CD4-positive, alpha-beta T cell treated with Interleukin-1 beta for 1 hour (primary cell): ENCODE measurements at regions not wholly inside any gene's neighbourhood (a gene's known extent, or its start where the extent isn't known, plus 50 kb on each side); places are given as distances from the start of the nearest gene placed in this dataset.

Experiments
- DNase-seq, 2 donors: peaks; one replicate each; pipeline ENCODE4 v3.0.0-alpha.2; 2020 to 2022

DNA sequence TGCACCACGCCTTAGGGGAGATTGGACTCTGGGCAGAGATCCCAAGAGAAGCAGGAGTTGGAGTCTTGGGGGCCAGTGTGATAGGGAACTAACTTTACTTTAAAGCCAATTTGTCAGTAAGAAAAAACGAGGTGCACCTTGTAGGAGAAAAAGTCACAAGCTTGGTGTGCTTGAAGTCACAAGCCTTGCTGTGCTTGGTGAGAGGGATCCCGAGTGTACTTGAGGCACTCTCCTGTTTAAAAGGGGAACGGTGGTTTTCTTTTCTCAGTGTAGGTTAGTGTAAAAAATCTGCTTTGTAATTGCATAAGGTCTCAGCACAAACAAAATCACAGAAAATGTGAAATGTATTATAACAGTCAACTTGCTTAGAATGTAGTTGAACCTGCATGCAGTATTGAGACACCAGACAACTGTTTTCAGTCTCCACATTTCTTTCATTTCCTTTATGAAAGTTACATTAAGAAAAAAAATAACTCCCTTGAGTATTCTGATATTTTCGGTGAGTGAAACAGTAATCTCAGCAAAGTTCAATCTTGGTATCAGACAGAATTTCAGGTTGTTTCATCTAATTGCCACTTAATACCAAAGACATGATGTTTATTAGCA lies 111.1 kb upstream of the DUSP22 start:
- DNase-seq, result no peak

DNA sequence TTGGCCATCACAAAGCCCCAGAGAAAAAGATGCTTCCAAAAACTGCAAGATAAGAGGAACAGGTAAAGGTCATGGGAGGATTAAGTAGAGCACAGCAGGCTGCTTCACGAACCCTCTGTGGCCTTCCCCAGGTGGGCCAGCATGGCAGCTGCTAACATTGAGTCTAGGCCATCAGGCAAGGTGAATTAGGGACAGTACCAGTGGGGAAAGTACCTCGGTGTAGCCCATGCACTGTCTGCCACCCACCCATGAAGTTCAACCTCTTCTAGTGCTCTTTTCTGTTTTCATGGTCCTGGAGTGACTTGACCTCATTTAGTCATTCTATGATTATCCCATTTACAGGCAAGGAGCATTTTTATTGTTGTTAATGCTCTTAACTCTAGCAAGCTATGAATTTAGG lies 108.6 kb upstream of the DUSP22 start:
- DNase-seq, result no peak

DNA sequence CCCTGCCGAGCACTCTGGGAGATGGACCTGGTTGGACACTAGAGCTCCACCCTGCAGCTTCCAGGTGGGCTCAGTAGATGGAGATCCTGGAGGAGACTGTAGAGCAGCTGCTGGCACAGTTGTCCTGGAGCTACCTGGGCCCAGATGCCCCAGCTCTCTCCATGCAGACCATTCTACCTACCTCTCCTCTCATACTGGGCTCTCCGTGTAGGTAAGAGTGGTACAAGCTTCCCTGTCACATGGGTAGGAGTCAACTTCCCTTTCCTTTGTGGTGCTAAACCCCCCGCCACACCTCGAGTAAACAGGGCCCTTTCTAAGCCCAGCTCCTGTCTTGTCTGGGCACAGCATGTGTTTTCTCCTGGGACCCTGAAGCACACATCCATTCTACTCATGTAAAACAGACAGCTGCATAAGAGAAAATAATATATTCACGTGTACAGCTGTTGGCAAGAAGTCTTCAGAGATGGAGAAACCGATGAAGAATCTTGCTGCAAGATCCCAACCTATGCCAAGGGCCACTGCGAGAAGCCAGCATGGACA lies 108.1 kb upstream of the DUSP22 start:
- DNase-seq, result no peak

DNA sequence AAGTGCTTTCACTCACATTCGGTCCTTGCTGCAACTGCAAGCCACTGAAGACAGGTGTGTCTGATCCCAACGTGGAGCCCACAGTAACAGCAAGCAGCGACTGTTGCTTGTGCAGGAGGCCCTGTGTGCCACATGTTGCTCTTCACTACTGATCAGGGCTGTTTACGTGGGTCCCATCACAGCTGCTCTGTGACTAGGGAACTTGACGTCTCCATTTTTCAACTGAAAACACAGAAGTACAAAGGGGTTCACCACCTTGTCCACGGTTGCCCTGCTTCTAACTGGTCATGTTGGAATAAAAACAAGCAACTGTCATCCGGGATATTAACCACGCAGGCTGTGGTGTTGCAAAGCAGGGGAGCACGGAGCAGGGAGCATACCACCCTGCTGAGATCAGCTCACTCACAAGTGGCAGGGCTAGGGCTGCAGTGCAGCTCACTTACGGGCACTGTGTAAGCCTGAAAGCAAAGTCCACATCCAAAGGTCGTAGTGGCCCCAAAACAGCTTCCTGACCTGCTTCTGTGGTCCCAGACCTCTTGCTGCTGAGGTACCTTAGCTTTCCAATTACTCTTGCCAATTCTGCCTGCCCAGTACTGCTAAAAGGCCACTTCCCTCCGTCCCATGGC lies 105.8 kb upstream of the DUSP22 start:
- no peak for DNase-seq

DNA sequence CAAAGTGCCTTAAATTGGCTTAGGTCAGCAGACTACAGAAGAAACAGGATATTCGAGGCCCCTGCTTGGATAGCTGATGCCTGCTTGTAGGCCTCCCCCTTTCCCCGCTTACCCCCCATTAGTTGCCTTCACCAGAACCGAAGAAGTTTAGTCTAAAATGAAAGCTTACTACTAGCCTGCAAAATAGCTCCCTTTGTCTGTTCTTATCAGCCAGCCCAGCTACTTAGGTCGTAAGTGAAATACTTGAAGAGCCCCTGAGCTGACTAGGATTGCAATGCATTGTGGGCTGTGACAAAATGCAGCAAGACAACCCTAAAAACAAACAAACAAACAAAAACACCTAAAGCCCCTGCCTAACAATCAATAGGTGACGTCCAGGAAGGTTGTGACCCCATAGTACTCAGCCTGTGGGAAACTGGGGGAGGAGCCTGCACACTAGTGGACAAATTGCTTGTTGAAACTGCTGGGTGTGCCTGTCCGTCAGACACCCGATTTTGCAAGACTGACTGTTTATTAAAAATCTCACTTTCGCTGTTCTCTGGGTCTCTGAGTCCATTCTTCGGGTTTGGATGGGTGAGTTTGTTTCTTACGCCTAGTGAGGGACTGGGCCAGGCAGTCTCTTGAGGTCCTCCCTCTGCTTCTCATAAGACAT lies 105.0 kb upstream of the DUSP22 start:
- no peak for DNase-seq

DNA sequence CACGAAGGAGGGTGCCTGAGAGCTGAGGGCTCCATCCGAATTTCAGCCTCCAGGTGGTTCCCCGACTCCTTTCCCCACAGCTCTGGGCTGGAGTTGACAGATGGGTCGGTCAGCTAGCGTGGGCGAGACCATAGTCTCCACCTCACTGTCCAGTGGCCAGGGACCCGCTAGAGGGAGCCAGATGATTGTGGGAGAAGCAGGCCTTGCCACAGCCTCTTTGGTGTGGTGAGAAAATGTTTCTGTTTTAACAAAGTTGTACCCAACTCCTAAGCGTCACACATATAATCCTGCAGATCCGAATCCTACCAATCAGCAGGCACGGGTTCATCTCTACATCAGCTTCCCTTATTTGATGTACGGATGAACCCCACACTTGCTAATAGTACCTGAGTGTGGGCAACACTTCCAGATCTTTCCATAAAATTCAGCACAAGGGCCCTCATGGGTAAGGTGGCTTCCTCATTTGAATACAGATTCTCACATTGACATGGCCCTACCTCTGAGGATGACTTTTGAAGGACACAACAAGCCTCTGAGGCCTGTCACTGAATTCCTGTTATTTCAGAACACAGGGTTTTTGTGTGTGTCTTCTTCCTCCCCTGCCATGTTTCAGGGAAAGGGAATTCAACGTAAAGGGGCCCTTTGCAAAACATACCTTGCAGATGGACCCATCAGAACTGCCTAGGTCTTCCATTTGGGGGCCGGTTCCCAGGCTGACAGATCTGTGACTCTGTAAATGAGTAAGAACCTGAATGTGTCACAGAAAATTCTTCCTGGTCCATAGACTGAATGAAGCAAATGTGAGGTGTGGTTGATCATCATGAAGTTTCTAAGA lies 103.2 kb upstream of the DUSP22 start:
- DNase-seq, result peak; percentile 80 to 84

DNA sequence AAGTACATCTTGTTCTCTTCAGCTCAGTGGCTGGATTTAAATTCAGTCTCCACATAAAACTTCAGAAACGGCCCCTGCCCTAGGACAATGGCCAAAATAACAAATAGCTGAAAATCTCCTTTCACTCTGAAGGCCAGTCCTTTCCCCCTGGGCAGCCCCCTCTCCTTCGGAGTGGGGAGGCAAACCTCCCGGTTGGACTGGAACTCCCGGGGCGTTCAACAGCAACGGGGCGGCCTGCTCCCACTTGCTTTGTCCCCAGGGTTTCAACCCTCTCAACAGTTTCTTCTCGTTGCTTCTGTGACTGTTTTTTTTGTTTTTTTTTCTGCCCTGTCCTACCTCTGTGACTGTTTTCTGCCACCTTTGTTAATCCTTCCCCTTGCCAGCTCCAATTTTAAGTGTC lies 102.6 kb upstream of the DUSP22 start:
- DNase-seq, result no peak

DNA sequence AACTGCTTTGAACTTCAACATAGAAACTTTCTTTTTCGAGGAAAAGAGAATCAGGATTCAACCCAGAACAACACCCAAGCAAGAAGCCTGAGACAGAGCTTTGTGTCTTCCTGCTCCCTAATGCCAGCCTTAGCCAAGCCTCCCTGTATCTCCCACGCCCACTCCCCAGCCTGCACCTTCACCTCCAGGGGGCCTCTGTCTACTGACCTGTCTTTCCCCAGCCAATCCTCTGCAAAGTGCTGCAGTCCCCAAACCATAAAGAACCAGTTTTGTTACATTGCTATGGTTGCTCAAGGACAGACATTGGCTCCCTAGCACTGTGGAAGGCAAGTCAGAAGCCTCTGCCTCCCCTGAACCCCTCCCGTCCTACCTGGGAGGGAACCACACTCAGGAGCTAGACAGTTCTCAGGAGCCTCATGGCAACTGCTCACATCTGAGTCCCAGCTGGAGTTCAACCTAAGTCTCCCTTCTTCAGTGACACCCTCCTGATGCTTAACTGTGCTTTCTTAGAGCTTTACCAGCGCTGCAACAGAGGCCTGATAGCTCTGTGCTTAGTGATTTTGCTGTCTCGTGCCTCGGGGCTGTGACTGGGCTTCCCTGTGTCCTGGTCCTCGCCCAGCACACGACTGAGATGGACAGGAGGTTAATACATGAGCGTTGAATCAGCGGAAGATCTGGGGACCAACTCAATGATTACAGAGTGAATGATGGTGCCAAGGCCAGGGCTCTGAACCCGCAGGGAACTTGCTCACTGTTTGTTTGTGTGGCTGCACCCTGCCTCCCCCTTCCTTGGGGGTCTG lies 101.5 kb upstream of the DUSP22 start:
- DNase-seq, result no peak

DNA sequence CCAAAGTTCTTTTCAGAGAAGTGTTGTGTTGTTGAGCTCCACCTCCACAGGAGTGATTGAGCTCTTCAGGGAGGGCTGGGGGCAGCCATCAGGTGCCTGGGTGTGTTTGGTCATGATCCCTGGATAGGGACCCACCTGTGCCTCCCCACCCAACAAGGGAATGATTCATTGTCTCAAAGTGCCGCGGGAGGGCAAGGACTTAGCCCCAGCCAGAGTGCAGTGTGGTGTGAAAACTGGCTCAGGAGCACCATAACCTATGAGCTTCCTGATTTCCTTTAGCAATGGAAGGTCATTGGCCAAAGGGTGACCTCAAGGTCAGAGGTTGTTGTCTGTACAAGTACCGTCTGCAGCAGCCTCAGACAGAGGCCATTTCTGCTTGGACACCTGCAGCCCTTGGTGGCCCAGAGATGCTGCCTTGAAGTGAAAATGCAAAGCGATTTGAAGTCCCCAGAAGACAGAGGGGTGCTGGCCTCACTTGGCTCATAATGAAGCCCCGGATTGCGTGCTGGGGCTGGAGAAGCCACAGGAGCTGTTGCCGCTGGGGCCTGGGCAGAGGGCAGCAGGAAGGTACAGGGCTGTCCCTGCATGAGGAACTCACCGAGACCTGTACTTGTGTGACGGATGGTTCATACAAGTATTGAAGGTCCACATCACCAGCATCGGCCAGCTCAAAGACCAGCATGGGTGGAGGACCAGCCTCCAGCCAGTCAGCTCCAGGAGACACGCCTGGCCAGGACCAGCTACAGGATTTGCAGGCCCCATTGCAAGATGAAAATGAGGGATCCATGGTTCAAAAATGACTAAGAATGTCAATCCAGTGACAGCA lies 100.6 kb upstream of the DUSP22 start:
- DNase-seq, result no peak

DNA sequence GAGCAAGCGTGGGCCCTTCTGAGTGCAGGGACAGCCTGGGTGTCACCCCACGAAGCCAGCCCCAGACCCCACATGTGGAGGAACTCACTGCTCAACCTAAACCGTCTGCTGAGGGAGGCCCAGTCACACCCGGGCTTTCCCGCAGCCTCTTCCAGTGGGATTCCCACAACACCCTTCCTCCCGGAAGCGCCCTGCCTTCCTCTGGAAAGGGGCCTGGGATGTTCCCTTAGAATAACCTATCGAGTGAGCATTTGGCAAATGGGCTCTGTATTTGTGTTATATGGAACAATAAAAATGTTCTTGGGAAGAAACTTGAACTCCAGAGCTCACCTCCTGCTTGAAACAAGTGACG lies 100.0 kb upstream of the DUSP22 start:
- no peak for DNase-seq

DNA sequence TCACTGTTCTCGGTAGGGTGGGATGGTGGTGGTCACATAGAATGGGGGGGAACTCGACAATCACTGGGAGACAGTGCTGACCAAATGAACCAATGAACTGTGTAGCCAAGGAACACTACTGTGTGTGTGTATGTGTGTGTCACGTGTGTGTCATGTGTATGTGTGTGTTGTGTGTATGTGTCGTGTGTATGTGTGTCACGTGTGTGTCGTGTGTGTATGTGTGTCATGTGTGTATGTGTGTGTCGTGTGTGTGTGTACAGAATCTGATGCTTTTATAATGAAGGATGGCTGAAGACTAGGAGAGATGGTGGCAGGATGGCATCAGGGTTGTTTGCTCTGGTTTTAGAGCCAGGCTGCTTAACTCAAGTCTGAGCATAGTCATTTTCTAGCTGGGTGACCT lies 99.1 kb upstream of the DUSP22 start:
- DNase-seq, result no peak

DNA sequence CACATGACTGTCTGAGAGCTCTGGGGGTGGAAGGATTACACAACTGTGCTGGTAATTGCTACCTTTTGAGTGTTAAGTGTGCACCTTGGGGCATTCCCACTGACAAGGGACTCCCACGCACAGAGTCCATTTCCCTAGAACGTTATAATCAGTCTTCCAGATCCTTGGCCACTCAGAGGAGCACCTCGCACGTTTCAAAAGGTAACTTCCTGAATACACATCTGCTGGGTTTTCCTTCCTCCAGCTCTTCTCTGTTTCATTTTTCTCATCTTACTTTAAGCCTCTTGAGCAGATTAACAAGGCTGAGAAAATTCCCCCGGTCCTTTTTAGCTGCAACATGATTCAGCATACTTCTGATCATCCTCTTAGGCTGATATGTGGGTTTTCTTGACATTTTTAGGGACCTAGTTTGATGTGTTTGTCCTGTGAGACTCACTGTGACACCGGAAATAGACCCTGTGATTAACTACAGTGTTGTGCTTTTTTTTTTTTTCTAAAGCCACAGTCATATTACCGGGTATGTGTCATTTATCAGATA lies 98.4 kb upstream of the DUSP22 start:
- DNase-seq, result peak in 1 of 2 donors; percentile 42

DNA sequence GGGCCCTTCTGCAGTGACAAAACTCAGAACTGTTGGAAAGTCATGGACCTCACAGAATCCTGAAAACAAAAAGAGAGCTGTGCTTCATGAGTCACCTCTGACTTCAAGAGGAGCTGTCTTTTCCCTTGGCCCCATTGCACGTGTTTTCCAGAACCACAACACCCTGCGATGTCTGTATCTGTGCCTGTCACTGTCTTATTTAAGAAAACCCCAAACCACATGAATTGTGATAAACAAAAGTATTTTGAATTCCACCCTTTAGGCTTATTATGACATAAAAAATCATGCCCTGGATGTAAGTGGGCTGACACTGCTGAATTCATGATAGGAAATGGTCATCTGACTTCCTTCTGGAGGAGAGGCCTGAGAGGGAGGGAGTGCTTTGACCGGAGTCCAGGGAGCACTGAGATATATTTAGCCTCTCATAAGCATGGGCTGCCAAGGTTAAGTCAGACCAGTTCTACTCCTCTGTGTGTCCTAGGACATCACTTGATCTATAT lies 96.4 kb upstream of the DUSP22 start:
- peak in 1 of 2 donors; percentile 19 for DNase-seq

DNA sequence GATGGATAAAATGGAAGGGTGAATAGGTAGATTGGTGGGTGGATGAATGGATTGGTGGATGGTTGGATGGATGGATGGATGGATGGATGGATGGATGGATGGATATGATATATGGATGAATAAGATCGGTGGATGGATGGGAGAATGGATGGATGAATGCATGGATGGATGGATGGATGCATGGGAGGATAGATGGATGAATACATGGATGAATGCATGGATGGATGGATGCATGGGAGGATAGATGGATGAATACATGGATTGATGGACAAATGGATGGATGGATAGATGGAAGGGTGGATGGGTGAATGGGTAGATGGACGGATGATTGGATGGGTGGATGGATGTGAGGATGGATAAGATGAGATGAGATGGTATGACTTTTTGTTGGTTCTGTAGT lies 95.7 kb upstream of the DUSP22 start:
- no peak for DNase-seq

DNA sequence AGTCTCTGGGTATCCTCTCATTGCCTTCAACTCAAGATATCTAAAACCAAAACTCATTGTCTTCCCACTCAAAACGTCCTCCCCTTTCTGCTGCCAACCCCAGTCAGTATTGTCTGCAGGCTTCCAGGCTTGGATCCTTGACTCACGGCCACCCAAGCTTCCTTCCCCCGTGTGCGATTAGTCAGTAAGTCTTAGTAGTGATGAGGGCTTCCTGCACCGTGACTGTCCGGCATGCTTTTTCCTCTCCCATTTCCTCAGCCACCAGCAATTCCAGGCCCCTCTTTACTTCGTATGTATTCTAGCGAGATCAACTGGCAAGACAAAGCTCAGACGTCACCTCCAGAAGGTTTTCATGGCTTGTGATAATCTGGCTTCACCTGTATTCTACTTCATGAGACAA lies 88.6 kb upstream of the DUSP22 start:
- no peak for DNase-seq

DNA sequence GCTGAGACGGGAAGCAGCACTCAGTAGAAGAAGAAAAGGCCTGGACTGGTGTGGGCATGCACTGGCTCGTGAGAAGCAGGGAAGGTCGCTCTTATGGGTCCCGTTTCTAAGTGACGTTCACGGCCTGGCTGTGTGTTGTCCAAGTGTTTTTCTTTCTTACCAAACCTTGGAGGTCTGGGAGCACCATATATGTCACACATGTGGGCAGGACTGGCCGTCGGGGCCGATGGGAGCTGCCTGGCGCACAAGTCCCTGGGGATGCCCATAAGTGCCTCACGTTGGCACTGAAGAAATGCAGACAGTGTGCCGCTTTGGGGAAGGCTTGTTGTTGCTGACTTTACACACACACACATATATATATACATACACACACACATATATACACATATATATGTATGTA lies 86.0 kb upstream of the DUSP22 start:
- no peak for DNase-seq

DNA sequence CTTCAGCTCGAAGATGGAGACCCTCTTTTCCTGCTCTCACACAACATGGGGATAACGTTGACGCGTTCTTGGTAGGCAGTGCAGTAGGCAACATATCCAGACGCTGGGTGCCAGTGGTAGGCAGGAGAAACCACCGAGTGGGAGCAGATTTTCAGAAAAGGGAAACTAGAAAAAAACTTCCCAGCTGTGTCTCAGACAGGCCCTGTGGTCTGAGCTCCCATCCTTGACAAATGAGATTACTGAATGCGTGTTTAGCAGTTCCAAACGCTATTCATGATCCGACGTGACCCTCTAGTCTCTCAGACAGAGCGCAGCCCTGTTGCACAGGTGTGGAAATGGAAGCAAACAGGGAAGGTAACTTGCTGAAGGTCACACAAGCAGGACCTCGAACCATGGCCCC lies 83.9 kb upstream of the DUSP22 start:
- DNase-seq, result no peak

DNA sequence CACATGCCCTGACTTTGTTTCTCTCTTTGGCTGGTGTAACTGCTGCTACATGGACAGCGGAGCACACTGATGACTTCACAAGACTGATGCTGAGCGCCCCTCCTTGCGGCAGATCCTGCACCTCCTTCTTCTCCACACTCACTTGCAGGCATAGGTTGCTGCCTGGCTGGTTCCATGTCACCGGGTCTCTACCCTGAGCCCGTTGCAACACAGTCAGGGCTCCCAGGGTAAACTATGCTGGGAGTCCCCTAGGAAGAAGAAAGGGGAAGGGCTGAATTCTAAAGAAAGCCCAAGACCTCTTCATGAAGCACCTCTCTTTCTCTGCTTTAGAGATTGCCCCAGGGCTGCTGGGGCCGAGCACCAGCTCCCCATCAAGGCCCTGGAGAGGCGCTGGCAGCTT lies 83.3 kb upstream of the DUSP22 start:
- no peak for DNase-seq

DNA sequence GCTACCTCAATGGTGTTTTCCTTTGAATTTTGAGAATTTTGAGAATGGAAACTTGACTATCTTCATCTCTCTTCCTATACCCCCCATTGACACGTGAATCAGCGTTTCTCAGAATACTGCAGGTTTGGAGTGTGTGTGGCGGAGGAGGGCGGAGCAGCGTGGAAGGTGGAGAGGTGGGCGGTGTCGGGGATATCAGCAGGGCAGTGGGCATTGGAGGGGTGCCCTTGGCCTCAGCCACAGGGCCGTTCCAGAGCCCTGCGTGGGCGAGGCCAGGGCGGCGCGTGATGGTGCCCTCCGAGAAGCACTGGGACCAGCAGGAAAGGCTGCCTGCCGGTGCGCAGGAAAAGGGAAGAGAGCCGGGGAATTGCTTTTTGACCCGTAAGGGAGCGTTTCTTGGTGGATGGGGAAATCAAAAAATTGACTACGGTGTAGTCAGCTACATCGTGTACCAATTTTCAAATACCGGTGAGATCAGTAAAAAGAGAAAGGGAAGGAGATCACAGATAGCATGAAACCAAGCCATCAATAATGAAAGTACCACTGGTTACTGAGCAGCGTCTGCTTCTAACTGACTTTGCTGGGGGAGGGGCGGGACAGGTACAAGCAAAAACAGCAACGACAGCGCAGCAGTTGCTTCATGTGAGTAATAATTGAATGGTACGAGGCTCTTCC lies 82.7 kb upstream of the DUSP22 start:
- peak; percentile 24 to 46 for DNase-seq

DNA sequence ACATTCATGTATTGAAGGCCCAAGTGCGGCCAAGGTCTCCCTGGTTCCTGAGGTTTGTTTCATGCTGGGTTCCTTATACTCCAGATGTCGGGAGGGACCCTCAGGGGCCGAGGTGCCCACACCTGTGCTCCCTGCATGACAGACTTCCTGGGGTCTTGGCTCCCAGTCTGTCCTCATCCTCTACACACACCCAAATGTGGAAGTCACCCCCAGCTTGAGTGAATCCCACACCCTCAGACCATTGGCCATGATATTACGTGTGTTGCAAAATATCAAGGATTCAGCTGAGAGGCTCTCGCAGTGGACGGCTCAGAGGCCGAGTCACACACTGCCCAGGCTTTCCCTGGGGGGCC lies 82.2 kb upstream of the DUSP22 start:
- no peak for DNase-seq
